ENCODE measurements at regions not wholly inside any gene's neighbourhood (a gene's known extent, or its start where the extent isn't known, plus 50 kb on each side); places are given as distances from the start of the nearest gene placed in this dataset.
A peak's percentile ranks its signal among the peaks of the same experiment; 100 is the strongest.
"Not testable (repeated sequence)": the region's sequence is repeated elsewhere in the genome, so short reads cannot be mapped to it uniquely, and the experiment has no call there.

DNA sequence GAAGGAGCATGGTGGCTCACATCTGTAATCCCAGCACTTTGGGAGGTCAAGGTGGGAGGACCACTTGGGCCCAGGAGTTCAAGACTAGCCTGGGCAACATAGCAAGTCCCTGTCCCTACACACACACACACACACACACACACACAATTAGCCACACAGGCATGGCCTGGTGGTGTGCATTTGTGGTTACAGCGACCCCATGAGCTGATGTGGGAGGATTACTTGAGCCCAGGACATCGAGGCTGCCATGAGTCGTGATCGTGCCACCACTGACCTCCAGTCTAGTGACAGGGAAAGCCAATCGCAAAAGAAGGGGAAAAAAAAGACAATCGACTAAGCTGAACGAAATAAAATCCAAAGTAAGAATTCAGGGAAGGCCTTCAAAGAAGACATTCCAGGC, 67.9 kb downstream of the TBX3 start:
- DNase-seq (ENCODE audit: low read depth), result no peak

DNA sequence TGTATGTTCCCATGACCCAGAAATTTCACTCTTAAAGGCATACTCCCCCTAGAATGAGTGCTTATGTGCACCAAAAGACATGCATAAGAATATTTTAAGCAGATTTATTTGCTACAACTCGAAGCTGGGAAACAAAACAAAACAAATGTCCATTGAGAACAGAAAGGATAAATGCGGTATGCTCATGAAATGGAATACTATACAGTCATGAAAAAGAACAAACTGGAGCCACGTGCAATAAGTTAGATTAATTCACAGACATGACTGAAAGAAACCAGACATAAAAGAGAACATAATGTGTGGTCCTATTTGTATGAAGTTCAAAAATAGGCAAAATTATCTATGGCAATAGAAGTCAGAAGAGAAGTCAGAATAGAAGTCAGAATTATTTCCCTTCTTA, 69.9 kb downstream of the TBX3 start:
- DNase-seq (ENCODE audit: low read depth), result no peak

DNA sequence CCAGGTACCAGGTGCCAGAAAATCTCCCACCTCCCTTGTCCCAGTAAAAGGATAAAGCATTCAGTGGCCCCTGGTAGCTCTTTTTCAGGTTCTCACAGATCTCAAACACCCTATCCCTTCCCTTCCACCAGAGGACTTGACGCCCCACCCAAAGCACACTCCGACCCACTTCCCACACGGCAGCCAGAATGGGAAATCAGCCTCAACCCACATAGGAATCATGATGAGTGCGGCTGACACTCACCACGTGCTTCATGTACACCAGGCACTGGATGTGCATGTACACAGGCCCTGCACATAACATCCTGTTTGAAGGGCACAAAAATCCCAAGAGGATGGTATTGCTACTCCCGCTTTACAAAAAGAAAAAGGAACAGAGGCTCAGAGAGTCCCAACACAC, 71.9 kb downstream of the TBX3 start:
- DNase-seq (ENCODE audit: low read depth), result no peak

DNA sequence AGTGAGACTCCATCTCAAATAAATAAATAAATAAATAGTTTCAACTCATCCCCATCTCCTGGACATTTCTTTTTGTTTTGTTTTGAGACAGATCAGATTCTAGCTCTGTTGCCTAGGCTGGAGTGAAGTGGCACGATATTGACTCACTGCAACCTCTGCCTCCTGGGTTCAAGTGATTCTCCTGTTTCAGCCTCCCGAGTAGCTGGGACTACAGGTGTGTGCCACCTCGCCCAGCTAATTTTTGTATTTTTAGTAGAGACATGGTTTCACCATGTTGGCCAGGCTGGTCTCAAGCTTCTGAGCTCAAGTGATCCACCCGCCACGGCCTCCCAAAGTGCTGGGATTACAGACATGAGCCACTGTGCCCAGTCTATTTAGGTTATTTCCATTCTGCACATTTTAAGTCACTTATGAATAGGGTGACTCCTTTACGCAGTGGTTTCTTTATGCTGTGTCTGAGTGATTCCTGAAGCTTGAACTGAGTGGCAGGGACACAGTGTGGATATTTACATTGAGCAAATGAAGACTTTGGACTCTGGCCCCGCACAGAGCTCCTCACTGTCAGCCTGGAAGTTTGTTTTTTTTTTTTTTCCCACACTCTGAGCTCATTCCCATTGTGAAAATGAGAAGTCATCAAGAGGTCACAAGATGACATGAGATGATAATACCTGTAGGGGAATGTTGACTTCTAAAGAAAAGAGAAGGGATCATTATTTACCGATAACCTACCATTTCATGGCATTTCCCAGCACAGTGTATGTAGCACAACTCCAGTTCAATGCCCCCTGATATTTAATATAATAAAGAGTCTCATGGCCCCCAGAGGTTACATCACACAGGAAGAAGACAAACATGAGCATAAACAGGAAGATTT, 72.6 kb downstream of the TBX3 start:
- DNase-seq (ENCODE audit: low read depth), result no peak

DNA sequence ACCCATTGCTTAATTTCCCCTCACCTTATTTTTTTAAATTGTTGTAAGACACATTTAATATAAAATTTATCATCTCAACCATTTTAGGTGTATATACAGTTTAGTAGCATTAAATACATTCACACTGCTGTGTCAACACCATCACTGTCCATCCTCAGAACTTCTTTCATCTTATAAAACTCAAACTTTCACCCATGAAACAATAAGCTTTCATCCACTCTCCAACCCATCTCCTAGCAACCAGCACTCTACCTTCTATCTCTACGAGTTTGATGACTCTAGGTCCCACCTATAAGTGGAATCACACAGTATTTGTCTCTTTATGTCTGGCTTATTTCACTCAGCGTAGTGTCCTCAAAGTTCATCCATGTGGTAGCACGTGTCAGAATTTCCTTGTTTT, 75.5 kb downstream of the TBX3 start:
- DNase-seq (ENCODE audit: low read depth), result no peak

- DNase-seq (ENCODE audit: low read depth), result no peak
Observed at GRCh38 chr12:114605918-114606317, 78.1 kb downstream of the TBX3 start.

- no peak for DNase-seq (ENCODE audit: low read depth)
Observed at GRCh38 chr12:114604606-114605005, 79.4 kb downstream of the TBX3 start.

DNA sequence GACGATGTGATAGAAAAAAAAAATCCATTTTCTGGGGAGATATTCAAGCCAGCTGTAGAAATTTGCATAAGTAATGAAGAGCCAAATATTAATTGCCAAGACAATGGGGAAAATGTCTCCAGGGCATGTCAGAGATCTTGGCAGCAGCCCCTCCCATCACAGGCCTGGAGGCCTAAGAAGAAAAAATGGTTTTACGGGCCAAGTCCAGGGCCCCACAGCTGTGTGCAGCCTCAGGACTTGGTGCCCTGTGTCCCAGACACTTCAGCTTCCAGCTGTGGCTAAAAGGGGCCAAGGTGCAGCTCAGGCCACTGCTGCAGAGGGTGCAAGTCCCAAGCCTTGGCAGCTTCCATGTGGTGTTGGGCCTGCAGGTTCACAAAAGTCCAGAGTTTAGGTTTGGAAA, 83.4 kb downstream of the TBX3 start:
- DNase-seq (ENCODE audit: low read depth), result not testable (repeated sequence)

DNA sequence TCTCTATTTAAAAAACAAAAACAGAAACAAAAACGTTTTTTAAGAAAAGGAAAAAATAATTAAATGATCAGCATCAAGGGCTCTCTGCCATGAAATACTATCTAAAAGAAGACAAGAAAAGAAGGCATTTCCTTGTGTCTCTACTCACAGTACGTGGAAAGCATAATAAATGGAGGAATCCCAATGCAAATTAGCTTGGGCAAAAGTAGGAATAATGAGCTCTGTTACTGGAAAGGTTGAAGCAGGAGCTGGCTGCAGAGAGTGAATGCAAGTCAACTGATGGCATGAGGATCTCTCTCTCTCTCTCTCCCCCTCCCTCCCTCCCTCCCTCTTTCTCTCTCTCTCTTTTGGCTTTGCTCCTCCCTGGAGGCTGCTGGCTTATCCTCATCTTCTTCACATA, 85.9 kb downstream of the TBX3 start:
- no peak for DNase-seq (ENCODE audit: low read depth)

DNA sequence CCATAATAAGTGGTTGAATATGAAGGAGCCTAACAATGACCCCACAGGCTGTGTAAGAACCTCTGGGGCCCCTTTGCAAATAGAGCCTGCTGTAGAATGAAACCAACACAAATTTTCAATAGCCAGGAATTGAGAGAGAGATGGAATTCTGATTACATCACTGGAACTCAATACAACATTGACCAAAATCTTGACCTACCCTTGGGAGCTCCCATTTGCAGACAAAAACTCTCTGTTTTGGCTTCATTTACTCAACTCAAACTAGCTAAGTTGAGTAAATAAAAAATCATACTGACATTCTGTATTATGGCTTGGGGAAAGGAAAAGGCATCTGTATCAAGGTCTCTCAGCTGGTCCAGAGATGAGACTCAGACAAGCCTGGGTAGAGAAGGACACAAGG, 91.0 kb downstream of the TBX3 start:
- no peak for DNase-seq (ENCODE audit: low read depth)

GRCh38 chr12:114588061-114588460, 95.9 kb downstream of the TBX3 start:
- DNase-seq (ENCODE audit: low read depth), result no peak

GRCh38 chr12:114580306-114580705, 103.7 kb downstream of the TBX3 start:
- no peak for DNase-seq (ENCODE audit: low read depth)

DNA sequence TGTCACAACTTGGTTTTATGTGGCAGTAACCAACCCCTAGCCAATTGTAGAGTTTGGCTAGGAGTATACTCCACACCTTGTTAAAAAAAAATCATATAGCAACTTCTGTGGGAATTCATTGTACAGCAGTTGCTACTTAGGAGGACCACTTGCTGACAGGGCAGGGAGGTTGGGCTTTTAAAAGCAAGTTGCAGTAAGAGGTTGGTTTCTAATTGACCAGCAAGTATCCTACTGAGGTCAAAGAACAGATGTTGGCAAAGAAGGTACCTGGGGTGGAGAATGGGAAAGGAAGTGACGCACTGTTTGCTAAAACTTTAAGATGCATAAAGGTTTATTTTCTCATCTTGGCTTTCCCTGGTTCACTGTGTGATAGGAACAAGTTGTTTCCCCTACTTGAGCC, 104.6 kb downstream of the TBX3 start:
- DNase-seq (ENCODE audit: low read depth), result no peak

DNA sequence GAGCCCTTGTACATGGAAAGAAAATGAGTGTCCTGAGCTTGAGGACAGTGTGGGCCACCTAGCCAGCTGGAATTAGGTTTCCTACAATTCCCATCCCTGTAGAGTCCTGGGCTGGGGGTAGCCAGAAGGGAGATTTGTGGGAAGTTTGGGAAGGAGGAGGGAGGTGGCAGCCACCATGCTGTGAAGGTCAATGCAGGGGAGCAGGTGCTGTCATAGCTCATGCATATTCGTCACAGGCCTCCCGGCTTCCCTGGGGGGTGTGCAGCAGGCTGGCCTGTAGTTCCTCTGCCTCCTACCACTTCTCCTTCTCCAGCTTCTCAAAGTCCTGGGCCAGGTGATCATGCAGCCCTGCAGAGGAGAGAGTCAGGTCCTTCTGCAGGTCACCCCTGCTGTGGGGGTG, 121.3 kb downstream of the TBX3 start:
- no peak for DNase-seq (ENCODE audit: low read depth)

- DNase-seq (ENCODE audit: low read depth), result no peak
Observed at GRCh38 chr12:114555451-114555850, 128.5 kb downstream of the TBX3 start.

- DNase-seq (ENCODE audit: low read depth), result no peak
Observed at GRCh38 chr12:114547636-114548035, 136.3 kb downstream of the TBX3 start.

DNA sequence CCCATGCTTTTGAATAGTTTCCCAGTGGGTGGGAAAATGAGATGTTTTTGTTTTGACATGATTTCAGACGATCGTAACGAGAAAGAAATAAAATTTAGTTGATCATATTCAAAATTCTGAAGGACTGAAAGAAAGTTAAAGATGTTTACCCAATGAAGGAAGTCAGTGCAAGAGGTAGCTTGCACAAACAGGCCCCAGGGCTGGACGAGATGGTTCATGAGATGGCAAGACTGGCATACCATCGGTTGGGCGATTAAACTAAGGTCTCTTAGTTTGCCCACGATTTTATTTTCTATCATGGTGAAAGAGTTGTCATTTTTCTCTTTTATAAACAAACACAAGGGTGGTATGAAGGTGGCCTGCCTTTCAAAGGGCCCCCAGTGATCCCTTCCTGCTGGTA, 124.5 kb upstream of the TBX5 start:
- no peak for DNase-seq (ENCODE audit: low read depth)

DNA sequence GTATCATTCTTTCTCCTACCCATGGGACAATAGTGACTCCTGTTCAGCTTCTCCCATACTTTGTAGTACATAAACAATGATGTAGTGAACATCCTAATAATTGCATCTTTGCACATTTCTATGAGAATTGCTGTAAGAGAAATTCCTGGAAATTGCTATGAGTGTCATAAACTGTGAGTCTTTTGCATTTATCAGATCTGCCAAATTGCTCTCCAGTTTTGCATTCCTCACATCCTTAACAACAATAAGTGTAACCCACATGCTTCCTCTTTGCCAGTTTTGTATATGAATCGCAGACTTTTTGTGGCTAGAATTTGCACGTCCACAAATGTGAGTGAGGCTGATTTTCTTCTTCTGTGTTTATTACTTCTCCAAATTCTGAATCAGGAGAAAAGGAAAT, 124.0 kb upstream of the TBX5 start:
- DNase-seq (ENCODE audit: low read depth), result no peak

- DNase-seq (ENCODE audit: low read depth), result no peak
Observed at GRCh38 chr12:114528766-114529165, 122.8 kb upstream of the TBX5 start.

- DNase-seq (ENCODE audit: low read depth), result not testable (repeated sequence)
Observed at GRCh38 chr12:114521160-114521559, 115.2 kb upstream of the TBX5 start.

- DNase-seq (ENCODE audit: low read depth), result no peak
Observed at GRCh38 chr12:114512351-114512750, 106.4 kb upstream of the TBX5 start.

DNA sequence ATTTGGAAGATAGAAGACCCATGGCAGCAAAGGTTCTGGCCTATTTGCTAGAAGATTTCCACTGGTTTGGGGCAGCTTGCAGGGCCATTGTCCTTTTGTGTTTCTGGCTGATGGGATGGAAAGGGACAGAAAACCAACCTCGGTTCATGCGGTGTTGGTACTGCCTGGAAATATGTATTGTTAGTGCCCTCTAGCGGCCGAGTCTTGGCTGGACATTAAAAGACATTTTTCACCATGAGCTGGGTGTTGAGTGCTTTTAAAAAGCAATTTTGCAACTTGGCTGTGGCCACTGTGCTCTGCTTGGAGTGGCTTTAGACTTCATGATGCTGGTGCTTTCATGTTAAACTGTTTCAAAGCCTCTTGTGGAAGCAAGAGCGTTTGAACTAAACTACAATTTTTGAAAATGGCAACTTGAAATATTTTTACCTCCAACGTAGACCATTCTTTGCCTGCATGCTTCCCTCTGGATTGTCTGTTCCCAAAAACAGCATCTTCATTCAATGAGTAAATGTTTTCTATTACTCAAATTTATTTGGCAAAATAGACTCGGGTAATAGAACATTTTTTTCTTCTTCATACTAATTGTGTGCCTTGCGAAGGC, 102.7 kb upstream of the TBX5 start:
- DNase-seq (ENCODE audit: low read depth), result peak; percentile 24

GRCh38 chr12:114506651-114507050, 100.7 kb upstream of the TBX5 start:
- DNase-seq (ENCODE audit: low read depth), result no peak

GRCh38 chr12:114504311-114504710, 98.4 kb upstream of the TBX5 start:
- no peak for DNase-seq (ENCODE audit: low read depth)
